Liver (tissue), 7 donors: ENCODE measurements at regions not wholly inside any gene's neighbourhood (a gene's known extent, or its start where the extent isn't known, plus 50 kb on each side); places are given as distances from the start of the nearest gene placed in this dataset.

Experiments used
- DNase-seq: peaks from one replicate; pipeline ENCODE4 v3.0.0-alpha.2; 2017; ENCODE audit warnings: low spot score
- H3K27ac ChIP-seq, 2 donors: one replicate each; pipeline ENCODE4 v1.7.0; 2013; ENCODE audit warnings: inconsistent platforms in 2 of 2, low read length in 2 of 2, control low read depth in 1 of 2, low read depth in 1 of 2, mild to moderate bottlenecking in 1 of 2
- H3K27me3 ChIP-seq, 4 donors: one replicate each; pipeline versions ENCODE4 v1.6.1 to v1.7.0; 2013; ENCODE audit warnings: low read length in 3 of 4, inconsistent platforms in 1 of 4, mild to moderate bottlenecking in 1 of 4, moderate library complexity in 1 of 4; ENCODE audit not compliant: control insufficient read depth in 4 of 4, insufficient read depth in 4 of 4
- H3K36me3 ChIP-seq, 4 donors: one replicate each; pipeline versions ENCODE4 v1.6.1 to v1.7.0; 2013; ENCODE audit warnings: low read length in 3 of 4, mild to moderate bottlenecking in 3 of 4, low read depth in 1 of 4, moderate library complexity in 1 of 4; ENCODE audit not compliant: control insufficient read depth in 4 of 4, insufficient read depth in 3 of 4
- H3K4me1 ChIP-seq, 4 donors: one replicate each; pipeline versions ENCODE4 v1.6.1 to v1.7.0; 2013; ENCODE audit warnings: low read length in 3 of 4, mild to moderate bottlenecking in 3 of 4, moderate library complexity in 1 of 4; ENCODE audit not compliant: control insufficient read depth in 4 of 4, insufficient read depth in 4 of 4
- H3K4me3 ChIP-seq, 3 donors: one replicate each; pipeline versions ENCODE4 v1.6.1 to v1.7.0; 2013; ENCODE audit warnings: low read length in 3 of 3, control low read depth in 1 of 3, low read depth in 1 of 3, mild to moderate bottlenecking in 1 of 3
- H3K9ac ChIP-seq, 2 donors: one replicate each; pipeline ENCODE4 v1.7.0; 2013; ENCODE audit warnings: low read length in 2 of 2, mild to moderate bottlenecking in 2 of 2, moderate library complexity in 2 of 2, control low read depth in 1 of 2, low read depth in 1 of 2
- H3K9me3 ChIP-seq, 4 donors: one replicate each; pipeline versions ENCODE4 v1.6.1 to v1.7.0; 2013; ENCODE audit warnings: low read length in 3 of 4; ENCODE audit not compliant: control insufficient read depth in 4 of 4
- EGR1 ChIP-seq, 2 donors: IDR thresholded peaks; 2 replicates each; pipeline ENCODE4 v1.6.1; 2016 to 2018; ENCODE audit warnings: antibody characterized with exemption in 2 of 2, low read depth in 2 of 2
- FOXA1 ChIP-seq: IDR thresholded peaks from 2 replicates; pipeline ENCODE4 v1.6.1; 2016; ENCODE audit warnings: antibody characterized with exemption
- GABPA ChIP-seq, 2 donors: IDR thresholded peaks in 1 of 2; conservative IDR thresholded peaks in 1 of 2; 2 replicates each; pipeline ENCODE4 v1.6.1; 2016; ENCODE audit warnings: antibody characterized with exemption in 2 of 2, mild to moderate bottlenecking in 1 of 2, moderate library complexity in 1 of 2
- HNF4A ChIP-seq, 2 donors: conservative IDR thresholded peaks; 2 replicates each; pipeline ENCODE4 v1.6.1; 2016; ENCODE audit warnings: antibody characterized with exemption in 2 of 2, mild to moderate bottlenecking in 2 of 2
- HNF4G ChIP-seq: IDR thresholded peaks from 2 replicates; pipeline ENCODE4 v1.6.1; 2016; ENCODE audit warnings: antibody characterized with exemption
- JUND ChIP-seq, 2 donors: IDR thresholded peaks; 2 replicates each; pipeline ENCODE4 v1.6.1; 2016; ENCODE audit warnings: antibody characterized with exemption in 2 of 2
- RAD21 ChIP-seq, 2 donors: IDR thresholded peaks; 2 replicates each; pipeline ENCODE4 v1.6.1; 2016; ENCODE audit warnings: antibody characterized with exemption in 2 of 2, mild to moderate bottlenecking in 2 of 2
- RXRA ChIP-seq, 2 donors: IDR thresholded peaks; 2 replicates each; pipeline ENCODE4 v1.6.1; 2017 to 2018; ENCODE audit warnings: antibody characterized with exemption in 2 of 2, mild to moderate bottlenecking in 1 of 2
- TAF1 ChIP-seq: conservative IDR thresholded peaks from 2 replicates; pipeline ENCODE4 v1.6.1; 2016; ENCODE audit warnings: antibody characterized with exemption, mild to moderate bottlenecking
- WGBS: extraction: QIAGEN DNeasy Blood & Tissue Kit; methylation state at CpG from one replicate; pipeline ENCODE4 v1.1.7; 2013; 5-methylcytosine and 5-hydroxymethylcytosine counted together
- TF ChIP-seq, protein P1 (sequence below): IDR thresholded peaks from 2 replicates; pipeline ENCODE4 v1.6.1; 2016; ENCODE audit warnings: antibody characterized with exemption
- TF ChIP-seq, protein P2 (sequence below): IDR thresholded peaks from 2 replicates; pipeline ENCODE4 v1.6.1; 2016; ENCODE audit warnings: antibody characterized with exemption
- donor health status: healthy.
- donor health status: healthy.
- donor health status: healthy.
- donor health status: healthy.

- no peak overlapping the region for H3K9ac ChIP-seq
- no peak overlapping the region for H3K4me3 ChIP-seq
- no peaks in the 10 kb centered on the region for H3K36me3 ChIP-seq
- DNase-seq: no peak
- H3K4me1 ChIP-seq: peaks cover 0 to 7% (median 0%) of the 10 kb centered on the region in 4 donors
- H3K27me3 ChIP-seq: no peaks in the 10 kb centered on the region
- H3K9me3 ChIP-seq: no peaks in the 10 kb centered on the region
- no peak for TF ChIP-seq JUND (IDR thresholded peaks at IDR 0.05)
- TF ChIP-seq, protein P1, sequence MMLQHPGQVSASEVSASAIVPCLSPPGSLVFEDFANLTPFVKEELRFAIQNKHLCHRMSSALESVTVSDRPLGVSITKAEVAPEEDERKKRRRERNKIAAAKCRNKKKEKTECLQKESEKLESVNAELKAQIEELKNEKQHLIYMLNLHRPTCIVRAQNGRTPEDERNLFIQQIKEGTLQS: no peak
- TF ChIP-seq RXRA (IDR thresholded peaks at IDR 0.05): no peak
- TF ChIP-seq TAF1: no peak
- H3K27ac ChIP-seq: no peak overlapping the region
Observed at GRCh38 chr6:140311146-140311545, 936.7 kb upstream of the CITED2 start.

GRCh38 chr6:140303218-140303949 is 928.9 kb upstream of the CITED2 start:
- H3K9me3 ChIP-seq: no peaks in the 10 kb centered on the region
- H3K27me3 ChIP-seq: no peaks in the 10 kb centered on the region
- no peak overlapping the region for H3K27ac ChIP-seq

DNA sequence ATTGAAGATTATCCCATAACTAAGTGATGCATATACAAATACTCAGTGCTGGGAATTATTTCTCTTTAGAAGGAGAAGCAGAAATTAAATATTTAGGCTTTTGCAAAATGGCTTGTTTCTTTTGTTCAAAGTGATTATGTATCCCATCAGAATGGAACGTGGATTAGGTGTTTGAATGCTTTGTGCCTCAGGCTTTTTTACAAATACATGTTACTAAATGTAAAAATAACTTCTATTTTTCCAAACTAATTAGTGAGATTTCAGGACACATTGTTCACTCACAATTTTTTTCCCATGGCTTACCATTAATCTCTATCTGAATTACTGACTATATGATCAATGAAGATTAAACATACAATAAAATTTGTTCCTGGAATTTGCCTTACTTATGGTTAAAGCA is 925.9 kb upstream of the CITED2 start:
- no peak overlapping the region for H3K4me3 ChIP-seq
- no peaks in the 10 kb centered on the region for H3K9me3 ChIP-seq
- no peak overlapping the region for H3K9ac ChIP-seq
- WGBS: 95% methylated on average over 1 of the region's 1 CpG
- DNase-seq: no peak
- no peaks in the 10 kb centered on the region for H3K27me3 ChIP-seq
- H3K36me3 ChIP-seq: no peaks in the 10 kb centered on the region
- TF ChIP-seq RAD21 (IDR thresholded peaks at IDR 0.05) (no peak), TAF1 (no peak), EGR1 (IDR thresholded peaks at IDR 0.05; ENCODE audit: low read depth in 2 of 2) (no peak), GABPA (IDR thresholded peaks at IDR 0.05 in 1 of 2, conservative IDR thresholded peaks at IDR 0.05 in 1 of 2) (no peak), HNF4A (conservative IDR thresholded peaks at IDR 0.05) (no peak), FOXA1 (no peak)
- TF ChIP-seq, protein P2, sequence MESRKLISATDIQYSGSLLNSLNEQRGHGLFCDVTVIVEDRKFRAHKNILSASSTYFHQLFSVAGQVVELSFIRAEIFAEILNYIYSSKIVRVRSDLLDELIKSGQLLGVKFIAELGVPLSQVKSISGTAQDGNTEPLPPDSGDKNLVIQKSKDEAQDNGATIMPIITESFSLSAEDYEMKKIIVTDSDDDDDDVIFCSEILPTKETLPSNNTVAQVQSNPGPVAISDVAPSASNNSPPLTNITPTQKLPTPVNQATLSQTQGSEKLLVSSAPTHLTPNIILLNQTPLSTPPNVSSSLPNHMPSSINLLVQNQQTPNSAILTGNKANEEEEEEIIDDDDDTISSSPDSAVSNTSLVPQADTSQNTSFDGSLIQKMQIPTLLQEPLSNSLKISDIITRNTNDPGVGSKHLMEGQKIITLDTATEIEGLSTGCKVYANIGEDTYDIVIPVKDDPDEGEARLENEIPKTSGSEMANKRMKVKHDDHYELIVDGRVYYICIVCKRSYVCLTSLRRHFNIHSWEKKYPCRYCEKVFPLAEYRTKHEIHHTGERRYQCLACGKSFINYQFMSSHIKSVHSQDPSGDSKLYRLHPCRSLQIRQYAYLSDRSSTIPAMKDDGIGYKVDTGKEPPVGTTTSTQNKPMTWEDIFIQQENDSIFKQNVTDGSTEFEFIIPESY: no peak
- no peak overlapping the region for H3K27ac ChIP-seq
- H3K4me1 ChIP-seq: no peaks in the 10 kb centered on the region

More at GRCh38 chr6:140303218-140303949, 928.9 kb upstream of the CITED2 start:
- H3K9ac ChIP-seq: no peak overlapping the region
- TF ChIP-seq GABPA (IDR thresholded peaks at IDR 0.05 in 1 of 2, conservative IDR thresholded peaks at IDR 0.05 in 1 of 2): no peak
- TF ChIP-seq, protein P1: no peak
- TF ChIP-seq TAF1: no peak
- TF ChIP-seq HNF4G: no peak
- no peak for DNase-seq
- H3K4me3 ChIP-seq: no peak overlapping the region
- WGBS: 91% methylated on average over 8 of the region's 8 CpGs
- no peaks in the 10 kb centered on the region for H3K36me3 ChIP-seq
- H3K4me1 ChIP-seq: no peaks in the 10 kb centered on the region
